ENCODE measurements at regions not wholly inside any gene's neighbourhood (a gene's known extent, or its start where the extent isn't known, plus 50 kb on each side); places are given as distances from the start of the nearest gene placed in this dataset.
"Not testable (repeated sequence)": the region's sequence is repeated elsewhere in the genome, so short reads cannot be mapped to it uniquely, and the experiment has no call there.

GRCh38 chr13:103676329-103676728, 610.1 kb upstream of the SLC10A2 start:
- DNase-seq (ENCODE audit: low spot score), result no peak
- intact Hi-C loops (cut with DNase I), result no loop called here

GRCh38 chr13:103671547-103671946, 605.3 kb upstream of the SLC10A2 start:
- DNase-seq (ENCODE audit: low spot score), result no peak
- intact Hi-C loops (cut with DNase I), result no loop called here

GRCh38 chr13:103663996-103664395, 597.8 kb upstream of the SLC10A2 start:
- DNase-seq (ENCODE audit: low spot score), result no peak
- intact Hi-C loops (cut with DNase I), result no loop called here

- intact Hi-C loops (cut with DNase I), result no loop called here
- DNase-seq (ENCODE audit: low spot score), result no peak
Observed at GRCh38 chr13:103656311-103656710, 590.1 kb upstream of the SLC10A2 start.

- intact Hi-C loops (cut with DNase I), result no loop called here
- DNase-seq (ENCODE audit: low spot score), result no peak
Observed at GRCh38 chr13:103640606-103641005, 574.4 kb upstream of the SLC10A2 start.

GRCh38 chr13:103639326-103639725, 573.1 kb upstream of the SLC10A2 start:
- no peak for DNase-seq (ENCODE audit: low spot score)
- intact Hi-C loops (cut with DNase I), result no loop called here

- intact Hi-C loops (cut with DNase I), result no loop called here
- DNase-seq (ENCODE audit: low spot score), result no peak
Observed at GRCh38 chr13:103638706-103639105, 572.5 kb upstream of the SLC10A2 start.

- intact Hi-C loops (cut with DNase I), result no loop called here
- DNase-seq (ENCODE audit: low spot score), result no peak
Observed at GRCh38 chr13:103634066-103634465, 567.8 kb upstream of the SLC10A2 start.

- DNase-seq (ENCODE audit: low spot score), result no peak
- intact Hi-C loops (cut with DNase I), result loop anchor here in 1 of 2 donors (5.0 kb wide), 1 partner anchor 412 kb away; no protein-coding TSS in a partner anchor
Observed at GRCh38 chr13:103625194-103625593, 559.0 kb upstream of the SLC10A2 start.

GRCh38 chr13:103618151-103618550, 551.9 kb upstream of the SLC10A2 start:
- no peak for DNase-seq (ENCODE audit: low spot score)
- intact Hi-C loops (cut with DNase I), result no loop called here

- intact Hi-C loops (cut with DNase I), result no loop called here
- no peak for DNase-seq (ENCODE audit: low spot score)
Observed at GRCh38 chr13:103615771-103616170, 549.6 kb upstream of the SLC10A2 start.

GRCh38 chr13:103614761-103615160, 548.5 kb upstream of the SLC10A2 start:
- intact Hi-C loops (cut with DNase I), result no loop called here
- DNase-seq (ENCODE audit: low spot score), result no peak

GRCh38 chr13:103607995-103608394, 541.8 kb upstream of the SLC10A2 start:
- intact Hi-C loops (cut with DNase I), result no loop called here
- no peak for DNase-seq (ENCODE audit: low spot score)

GRCh38 chr13:103605546-103606326, 539.5 kb upstream of the SLC10A2 start:
- DNase-seq (ENCODE audit: low spot score), result no peak
- intact Hi-C loops (cut with DNase I), result no loop called here

GRCh38 chr13:103599870-103600269, 533.7 kb upstream of the SLC10A2 start:
- peak; percentile 59 for DNase-seq (ENCODE audit: low spot score)
- intact Hi-C loops (cut with DNase I), result not testable (repeated sequence)

- intact Hi-C loops (cut with DNase I), result no loop called here
- no peak for DNase-seq (ENCODE audit: low spot score)
Observed at GRCh38 chr13:103598671-103599070, 532.5 kb upstream of the SLC10A2 start.

GRCh38 chr13:103573446-103573845, 507.2 kb upstream of the SLC10A2 start:
- DNase-seq (ENCODE audit: low spot score), result no peak
- intact Hi-C loops (cut with DNase I), result no loop called here

GRCh38 chr13:103568314-103568713, 502.1 kb upstream of the SLC10A2 start:
- no peak for DNase-seq (ENCODE audit: low spot score)
- intact Hi-C loops (cut with DNase I), result no loop called here

GRCh38 chr13:103557878-103558277, 491.7 kb upstream of the SLC10A2 start:
- DNase-seq (ENCODE audit: low spot score), result no peak
- intact Hi-C loops (cut with DNase I), result no loop called here

GRCh38 chr13:103556681-103557080, 490.5 kb upstream of the SLC10A2 start:
- DNase-seq (ENCODE audit: low spot score), result no peak
- intact Hi-C loops (cut with DNase I), result no loop called here

- DNase-seq (ENCODE audit: low spot score), result no peak
- intact Hi-C loops (cut with DNase I), result no loop called here
Observed at GRCh38 chr13:103547914-103548313, 481.7 kb upstream of the SLC10A2 start.

Data from posterior vena cava (tissue), 2 donors.